ENCODE measurements at regions not wholly inside any gene's neighbourhood (a gene's known extent, or its start where the extent isn't known, plus 50 kb on each side); places are given as distances from the start of the nearest gene placed in this dataset.

DNA sequence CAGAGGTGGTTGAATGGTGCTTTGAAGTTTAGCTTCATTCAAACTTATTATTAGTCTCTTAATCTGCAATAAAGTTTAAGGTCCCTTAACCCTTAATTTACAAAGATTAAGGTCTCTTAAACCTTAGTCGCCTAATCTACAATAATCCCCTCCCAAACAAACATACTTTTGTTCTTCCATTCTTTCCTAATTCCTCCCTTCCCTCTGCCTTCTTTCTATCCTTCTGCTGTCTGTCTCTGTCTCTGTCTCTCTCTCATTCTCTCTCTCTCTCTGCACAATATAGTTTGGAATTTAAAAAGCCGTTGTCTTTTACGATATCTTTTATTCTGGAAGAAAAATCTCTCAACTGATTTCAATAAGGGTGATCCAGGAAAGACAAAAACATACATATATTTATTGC lies 1096.8 kb upstream of the ATXN8OS start:
- H3K4me1 Mint-ChIP-seq = no peaks in the 10 kb centered on the region
- DNase-seq = no peak
- TF ChIP-seq CTCF (IDR thresholded peaks at IDR 0.05) = no peak
- no peak overlapping the region for H3K4me3 Mint-ChIP-seq
- H3K27me3 Mint-ChIP-seq (ENCODE audit: low read depth, poor library complexity) = peaks cover 3% of the 10 kb centered on the region
- no peaks in the 10 kb centered on the region for H3K36me3 Mint-ChIP-seq (ENCODE audit: low read depth)
- H3K27ac Mint-ChIP-seq = peak overlapping the region; percentile 11
- no peaks in the 10 kb centered on the region for H3K9me3 Mint-ChIP-seq

GRCh38 chr13:69008499-69008898 lies 1099.1 kb upstream of the ATXN8OS start:
- Mint-ChIP-seq H3K9me3 (no peaks in the 10 kb centered on the region), H3K4me3 (no peak overlapping the region)
- no peak for DNase-seq

GRCh38 chr13:68998056-68998455 lies 1109.6 kb upstream of the ATXN8OS start:
- Mint-ChIP-seq H3K4me1 (no peaks in the 10 kb centered on the region), H3K4me3 (no peak overlapping the region), H3K9me3 (peaks cover 25% of the 10 kb centered on the region), H3K27me3 (ENCODE audit: low read depth, poor library complexity) (no peaks in the 10 kb centered on the region), H3K36me3 (ENCODE audit: low read depth) (no peaks in the 10 kb centered on the region), H3K27ac (no peak overlapping the region)
- DNase-seq = no peak
- TF ChIP-seq CTCF (IDR thresholded peaks at IDR 0.05) = no peak

More at GRCh38 chr13:69008499-69008898, 1099.1 kb upstream of the ATXN8OS start:
- Mint-ChIP-seq H3K27me3 (ENCODE audit: low read depth, poor library complexity) (peaks cover 3% of the 10 kb centered on the region), H3K36me3 (ENCODE audit: low read depth) (no peaks in the 10 kb centered on the region), H3K4me1 (no peaks in the 10 kb centered on the region), H3K27ac (no peak overlapping the region)
- no peak for TF ChIP-seq CTCF (IDR thresholded peaks at IDR 0.05)

- TF ChIP-seq CTCF (IDR thresholded peaks at IDR 0.05) = no peak
- DNase-seq = no peak
- no peak overlapping the region for H3K27ac Mint-ChIP-seq
- no peaks in the 10 kb centered on the region for H3K36me3 Mint-ChIP-seq (ENCODE audit: low read depth)
- H3K27me3 Mint-ChIP-seq (ENCODE audit: low read depth, poor library complexity) = no peaks in the 10 kb centered on the region
- H3K4me3 Mint-ChIP-seq = no peak overlapping the region
- H3K4me1 Mint-ChIP-seq = no peaks in the 10 kb centered on the region
- peaks cover 17% of the 10 kb centered on the region for H3K9me3 Mint-ChIP-seq
Observed at GRCh38 chr13:68996668-68997025, 1111.0 kb upstream of the ATXN8OS start.

GRCh38 chr13:68995972-68996667 lies 1111.5 kb upstream of the ATXN8OS start:
- H3K4me1 Mint-ChIP-seq = no peaks in the 10 kb centered on the region
- TF ChIP-seq CTCF (IDR thresholded peaks at IDR 0.05) = no peak
- no peak for DNase-seq
- H3K9me3 Mint-ChIP-seq = peaks cover 12% of the 10 kb centered on the region
- no peaks in the 10 kb centered on the region for H3K36me3 Mint-ChIP-seq (ENCODE audit: low read depth)
- H3K4me3 Mint-ChIP-seq = no peak overlapping the region
- H3K27ac Mint-ChIP-seq = no peak overlapping the region
- no peaks in the 10 kb centered on the region for H3K27me3 Mint-ChIP-seq (ENCODE audit: low read depth, poor library complexity)

DNA sequence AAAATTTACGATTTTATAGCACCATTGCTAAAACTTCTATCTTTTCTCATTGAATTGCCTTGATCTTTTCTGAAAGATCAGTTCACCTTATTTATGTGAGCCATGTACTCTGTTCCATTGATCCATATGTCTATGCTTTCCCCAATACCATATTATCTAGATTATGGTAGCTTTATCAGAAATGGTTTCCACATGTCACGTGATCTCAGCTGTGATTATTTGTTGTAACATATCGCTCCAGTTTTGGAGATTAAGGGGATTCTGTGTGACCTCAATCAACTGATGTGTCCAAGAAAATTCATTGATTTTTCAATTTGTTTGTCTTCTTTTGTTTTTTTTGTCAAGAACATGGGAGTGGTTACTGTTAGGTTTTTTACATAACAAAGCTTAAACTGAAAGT lies 1114.5 kb upstream of the ATXN8OS start:
- Mint-ChIP-seq H3K36me3 (ENCODE audit: low read depth) (no peaks in the 10 kb centered on the region), H3K27ac (no peak overlapping the region), H3K27me3 (ENCODE audit: low read depth, poor library complexity) (no peaks in the 10 kb centered on the region), H3K4me1 (no peaks in the 10 kb centered on the region), H3K4me3 (no peak overlapping the region), H3K9me3 (no peaks in the 10 kb centered on the region)
- TF ChIP-seq CTCF (IDR thresholded peaks at IDR 0.05) = no peak
- DNase-seq = no peak

All from nephron progenitor cell (in vitro differentiated cells).